ENCODE measurements at regions not wholly inside any gene's neighbourhood (a gene's known extent, or its start where the extent isn't known, plus 50 kb on each side); places are given as distances from the start of the nearest gene placed in this dataset.
A peak's percentile ranks its signal among the peaks of the same experiment; 100 is the strongest.

DNA sequence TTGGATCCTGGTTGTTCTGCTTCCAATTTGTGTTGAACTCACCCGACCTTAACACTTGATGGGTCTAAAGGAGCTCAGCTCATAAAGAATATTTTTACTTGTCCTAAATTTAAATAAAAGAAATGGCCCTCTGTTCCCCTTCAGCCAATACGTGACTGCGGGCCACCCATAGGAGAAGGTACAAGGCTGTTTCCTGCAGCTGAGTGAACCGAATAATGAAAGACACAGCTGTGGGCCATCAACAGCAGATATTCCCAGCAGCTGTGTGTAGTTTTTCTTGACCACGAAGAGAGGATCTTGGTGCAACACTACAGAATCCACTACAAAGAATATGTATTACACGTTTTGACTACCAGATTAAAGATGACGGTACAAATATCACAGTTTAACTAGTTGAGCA lies 1431.6 kb downstream of the CDH11 start:
- Histone ChIP-seq H2BK5ac (ENCODE audit: low read length) (no peak overlapping the region), H2BK15ac (ENCODE audit: low read length) (no peak overlapping the region), H2AK5ac (ENCODE audit: low read depth, low read length) (no peak overlapping the region), H2BK120ac (ENCODE audit: low read depth, low read length) (no peak overlapping the region), H3K23ac (ENCODE audit: low read depth, low read length, poor library complexity) (no peak overlapping the region), H3K27ac (replicated peaks; ENCODE audit: low read length) (no peak overlapping the region), H3K4me3 (ENCODE audit: low read length in 2 of 2) (no peak overlapping the region), H3K27me3 (ENCODE audit: control insufficient read depth in 3 of 3, insufficient read depth in 3 of 3, low read depth in 1 of 3, low read length in 3 of 3) (no peaks in the 10 kb centered on the region), H3K79me1 (ENCODE audit: low read depth, low read length) (no peaks in the 10 kb centered on the region), H3K14ac (ENCODE audit: low read length) (no peak overlapping the region), H2AFZ (ENCODE audit: low read length) (no peak overlapping the region), H3K36me3 (replicated peaks in 1 of 2; ENCODE audit: control insufficient read depth in 2 of 2, insufficient read depth in 2 of 2, low read length in 2 of 2) (no peaks in the 10 kb centered on the region), H3K4ac (ENCODE audit: low read length) (no peak overlapping the region), H4K8ac (ENCODE audit: low read depth, low read length) (no peak overlapping the region), H4K91ac (ENCODE audit: low read depth, low read length, poor library complexity) (no peak overlapping the region), H3K9ac (ENCODE audit: low read depth, low read length, poor library complexity) (no peak overlapping the region), H3K4me1 (ENCODE audit: control insufficient read depth in 2 of 2, insufficient read depth in 1 of 2, low read depth in 1 of 2, low read length in 2 of 2) (no peaks in the 10 kb centered on the region), H3K18ac (ENCODE audit: low read length) (no peak overlapping the region), H2BK12ac (ENCODE audit: low read length) (no peak overlapping the region), H3K9me3 (replicated peaks in 1 of 2; ENCODE audit: control insufficient read depth in 2 of 2, insufficient read depth in 1 of 2, low read depth in 1 of 2, low read length in 2 of 2) (peaks cover 0 to 1% of the 10 kb centered on the region in 2 donors), H3K4me2 (ENCODE audit: insufficient read depth, low read length, poor library complexity, severe bottlenecking) (no peak overlapping the region)
- no CpG with 5 or more reads among the region's 7 CpGs for WGBS, 2 donors (ENCODE audit: extremely low coverage in 2 of 2, insufficient read length in 2 of 2, insufficient replicate concordance in 1 of 2)
- no peak for DNase-seq (ENCODE audit: low spot score)

GRCh38 chr16:63689068-63689467 lies 1432.8 kb downstream of the CDH11 start:
- WGBS, 2 donors (ENCODE audit: extremely low coverage in 2 of 2, insufficient read length in 2 of 2, insufficient replicate concordance in 1 of 2) = no CpG with 5 or more reads among the region's 4 CpGs
- Histone ChIP-seq H3K4ac (ENCODE audit: low read length) (no peak overlapping the region), H3K14ac (ENCODE audit: low read length) (no peak overlapping the region), H3K4me3 (ENCODE audit: low read length in 2 of 2) (no peak overlapping the region), H3K27me3 (ENCODE audit: control insufficient read depth in 3 of 3, insufficient read depth in 3 of 3, low read depth in 1 of 3, low read length in 3 of 3) (no peaks in the 10 kb centered on the region), H3K36me3 (replicated peaks in 1 of 2; ENCODE audit: control insufficient read depth in 2 of 2, insufficient read depth in 2 of 2, low read length in 2 of 2) (no peaks in the 10 kb centered on the region), H3K4me2 (ENCODE audit: insufficient read depth, low read length, poor library complexity, severe bottlenecking) (no peak overlapping the region), H4K91ac (ENCODE audit: low read depth, low read length, poor library complexity) (no peak overlapping the region), H2BK15ac (ENCODE audit: low read length) (no peak overlapping the region), H3K4me1 (ENCODE audit: control insufficient read depth in 2 of 2, insufficient read depth in 1 of 2, low read depth in 1 of 2, low read length in 2 of 2) (no peaks in the 10 kb centered on the region), H2AK5ac (ENCODE audit: low read depth, low read length) (no peak overlapping the region), H3K79me1 (ENCODE audit: low read depth, low read length) (no peaks in the 10 kb centered on the region), H2BK5ac (ENCODE audit: low read length) (no peak overlapping the region), H3K9me3 (replicated peaks in 1 of 2; ENCODE audit: control insufficient read depth in 2 of 2, insufficient read depth in 1 of 2, low read depth in 1 of 2, low read length in 2 of 2) (peaks cover 0 to 1% of the 10 kb centered on the region in 2 donors), H3K9ac (ENCODE audit: low read depth, low read length, poor library complexity) (no peak overlapping the region), H3K27ac (replicated peaks; ENCODE audit: low read length) (no peak overlapping the region), H2AFZ (ENCODE audit: low read length) (no peak overlapping the region), H4K8ac (ENCODE audit: low read depth, low read length) (no peak overlapping the region), H3K18ac (ENCODE audit: low read length) (no peak overlapping the region), H2BK120ac (ENCODE audit: low read depth, low read length) (no peak overlapping the region), H2BK12ac (ENCODE audit: low read length) (no peak overlapping the region), H3K23ac (ENCODE audit: low read depth, low read length, poor library complexity) (no peak overlapping the region)
- no peak for DNase-seq (ENCODE audit: low spot score)

DNA sequence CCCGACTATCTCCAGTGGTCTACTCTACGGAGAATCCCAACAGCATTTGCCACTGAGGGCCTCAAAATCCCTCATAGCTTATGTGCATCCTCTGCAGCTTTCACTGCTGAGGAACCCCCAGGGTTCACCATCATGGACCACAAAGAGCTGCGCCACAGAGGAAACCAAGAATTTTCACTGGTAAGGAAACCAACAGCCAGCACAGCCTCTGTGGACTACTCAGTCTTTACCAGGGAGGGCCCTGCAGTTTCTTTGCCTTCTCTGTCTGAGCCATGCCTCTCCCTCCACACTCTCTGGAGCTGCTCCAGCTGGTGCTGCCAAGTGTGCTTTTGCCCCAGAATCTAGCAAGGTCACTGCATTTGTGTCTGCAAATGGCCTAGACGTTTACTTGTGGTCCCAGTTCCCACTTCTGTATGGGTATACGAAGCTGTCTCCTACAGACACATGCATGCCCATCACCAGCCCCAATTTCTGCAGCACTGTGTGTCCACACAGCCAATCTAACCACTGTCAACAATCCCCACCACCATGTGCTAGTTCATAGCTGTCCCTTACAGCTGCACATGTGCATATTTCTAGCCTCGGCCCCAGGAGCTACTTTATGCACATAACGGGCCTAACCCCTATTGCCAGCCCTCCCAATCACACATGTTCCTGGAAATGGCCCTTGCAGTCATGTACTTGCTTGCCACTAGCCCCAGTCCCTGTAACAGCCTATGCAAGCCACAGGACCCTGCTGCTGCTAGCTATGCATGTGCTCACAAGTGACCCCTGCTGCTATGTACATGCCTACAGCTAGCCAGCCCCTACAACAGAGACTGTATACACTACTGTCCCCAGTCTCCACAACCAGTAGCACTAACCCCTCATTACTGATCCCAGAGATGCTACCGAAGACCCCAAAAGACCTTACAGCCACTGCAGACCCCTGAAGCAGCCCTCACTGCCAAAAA lies 1437.4 kb downstream of the CDH11 start:
- peak overlapping the region; percentile 20 for H3K18ac ChIP-seq (ENCODE audit: low read length)
- no peak overlapping the region for H2BK120ac ChIP-seq (ENCODE audit: low read depth, low read length)
- H2BK12ac ChIP-seq (ENCODE audit: low read length) = no peak overlapping the region
- no peaks in the 10 kb centered on the region for H3K36me3 ChIP-seq (replicated peaks in 1 of 2; ENCODE audit: control insufficient read depth in 2 of 2, insufficient read depth in 2 of 2, low read length in 2 of 2)
- H3K4me2 ChIP-seq (ENCODE audit: insufficient read depth, low read length, poor library complexity, severe bottlenecking) = no peak overlapping the region
- no peaks in the 10 kb centered on the region for H3K79me1 ChIP-seq (ENCODE audit: low read depth, low read length)
- no peak overlapping the region for H3K4ac ChIP-seq (ENCODE audit: low read length)
- H3K27ac ChIP-seq (replicated peaks; ENCODE audit: low read length) = no peak overlapping the region
- H3K23ac ChIP-seq (ENCODE audit: low read depth, low read length, poor library complexity) = no peak overlapping the region
- H2AFZ ChIP-seq (ENCODE audit: low read length) = no peak overlapping the region
- no peak overlapping the region for H2BK15ac ChIP-seq (ENCODE audit: low read length)
- H3K4me1 ChIP-seq (ENCODE audit: control insufficient read depth in 2 of 2, insufficient read depth in 1 of 2, low read depth in 1 of 2, low read length in 2 of 2) = no peaks in the 10 kb centered on the region
- no peak overlapping the region for H4K91ac ChIP-seq (ENCODE audit: low read depth, low read length, poor library complexity)
- H2AK5ac ChIP-seq (ENCODE audit: low read depth, low read length) = no peak overlapping the region
- H3K14ac ChIP-seq (ENCODE audit: low read length) = no peak overlapping the region
- no peaks in the 10 kb centered on the region for H3K9me3 ChIP-seq (replicated peaks in 1 of 2; ENCODE audit: control insufficient read depth in 2 of 2, insufficient read depth in 1 of 2, low read depth in 1 of 2, low read length in 2 of 2)
- H3K4me3 ChIP-seq (ENCODE audit: low read length in 2 of 2) = no peak overlapping the region
- H2BK5ac ChIP-seq (ENCODE audit: low read length) = no peak overlapping the region
- H3K27me3 ChIP-seq (ENCODE audit: control insufficient read depth in 3 of 3, insufficient read depth in 3 of 3, low read depth in 1 of 3, low read length in 3 of 3) = no peaks in the 10 kb centered on the region
- no peak overlapping the region for H3K9ac ChIP-seq (ENCODE audit: low read depth, low read length, poor library complexity)
- no CpG with 5 or more reads among the region's 8 CpGs for WGBS, 2 donors (ENCODE audit: extremely low coverage in 2 of 2, insufficient read length in 2 of 2, insufficient replicate concordance in 1 of 2)
- DNase-seq (ENCODE audit: low spot score) = no peak
- H4K8ac ChIP-seq (ENCODE audit: low read depth, low read length) = no peak overlapping the region

- Histone ChIP-seq H4K91ac (ENCODE audit: low read depth, low read length, poor library complexity) (no peak overlapping the region), H3K79me1 (ENCODE audit: low read depth, low read length) (no peaks in the 10 kb centered on the region), H2AK5ac (ENCODE audit: low read depth, low read length) (no peak overlapping the region), H3K4ac (ENCODE audit: low read length) (no peak overlapping the region), H2BK5ac (ENCODE audit: low read length) (no peak overlapping the region), H3K4me1 (ENCODE audit: control insufficient read depth in 2 of 2, insufficient read depth in 1 of 2, low read depth in 1 of 2, low read length in 2 of 2) (no peaks in the 10 kb centered on the region), H3K9ac (ENCODE audit: low read depth, low read length, poor library complexity) (no peak overlapping the region), H3K9me3 (replicated peaks in 1 of 2; ENCODE audit: control insufficient read depth in 2 of 2, insufficient read depth in 1 of 2, low read depth in 1 of 2, low read length in 2 of 2) (no peaks in the 10 kb centered on the region), H3K23ac (ENCODE audit: low read depth, low read length, poor library complexity) (no peak overlapping the region), H3K27ac (replicated peaks; ENCODE audit: low read length) (no peak overlapping the region), H3K36me3 (replicated peaks in 1 of 2; ENCODE audit: control insufficient read depth in 2 of 2, insufficient read depth in 2 of 2, low read length in 2 of 2) (no peaks in the 10 kb centered on the region), H3K14ac (ENCODE audit: low read length) (no peak overlapping the region), H2BK120ac (ENCODE audit: low read depth, low read length) (no peak overlapping the region), H2AFZ (ENCODE audit: low read length) (no peak overlapping the region), H3K4me3 (ENCODE audit: low read length in 2 of 2) (no peak overlapping the region), H2BK15ac (ENCODE audit: low read length) (no peak overlapping the region), H2BK12ac (ENCODE audit: low read length) (no peak overlapping the region), H3K18ac (ENCODE audit: low read length) (no peak overlapping the region), H3K27me3 (ENCODE audit: control insufficient read depth in 3 of 3, insufficient read depth in 3 of 3, low read depth in 1 of 3, low read length in 3 of 3) (no peaks in the 10 kb centered on the region), H3K4me2 (ENCODE audit: insufficient read depth, low read length, poor library complexity, severe bottlenecking) (no peak overlapping the region), H4K8ac (ENCODE audit: low read depth, low read length) (no peak overlapping the region)
- WGBS, 2 donors (ENCODE audit: extremely low coverage in 2 of 2, insufficient read length in 2 of 2, insufficient replicate concordance in 1 of 2) = no CpG with 5 or more reads among the region's 3 CpGs
- no peak for DNase-seq (ENCODE audit: low spot score)
Measured at GRCh38 chr16:63682844-63683243, 1439.0 kb downstream of the CDH11 start.
